AG04450 (cell line): ENCODE measurements at regions not wholly inside any gene's neighbourhood (a gene's known extent, or its start where the extent isn't known, plus 50 kb on each side); places are given as distances from the start of the nearest gene placed in this dataset.

Source experiments
- CTCF ChIA-PET: fragments of 300-600, 350-600 bp; formaldehyde crosslinking; extraction: SDS; loops from one replicate; lab custom pipeline; 2022; ENCODE audit warnings: antibody characterized with exemption, inconsistent platforms; lab: Charles Lee
- POLR2A ChIA-PET: fragments of 350-600 bp; formaldehyde crosslinking; extraction: SDS; loops from one replicate; lab custom pipeline; 2021; ENCODE audit warnings: antibody characterized with exemption, inconsistent platforms; lab: Yijun Ruan, JAX
- DNase-seq: peaks from one replicate; pipeline ENCODE4 v3.0.0-alpha.2; 2011; ENCODE audit warnings: low read depth, low spot score
- H3K27ac ChIP-seq: one replicate; pipeline ENCODE4 v1.5.1; 2012; ENCODE audit warnings: low read depth, low read length, control low read depth
- H3K27me3 ChIP-seq: one replicate; pipeline ENCODE4 v1.6.0; 2012; ENCODE audit warnings: low read length; ENCODE audit not compliant: control insufficient read depth, insufficient read depth
- H3K4me3 ChIP-seq: 2 replicates; pipeline ENCODE4 v1.5.1; 2011; ENCODE audit warnings: mild to moderate bottlenecking, low read depth, low read length, control low read depth
- H3K9me3 ChIP-seq: 2 replicates; pipeline ENCODE4 v1.5.1; 2012; ENCODE audit warnings: low read length; ENCODE audit not compliant: control insufficient read depth, insufficient read depth
- TF ChIP-seq, protein P1 (sequence below): IDR thresholded peaks from 2 replicates; pipeline ENCODE4 v1.5.1; 2011; ENCODE audit warnings: low read depth, low read length, control low read depth, inconsistent platforms

DNA sequence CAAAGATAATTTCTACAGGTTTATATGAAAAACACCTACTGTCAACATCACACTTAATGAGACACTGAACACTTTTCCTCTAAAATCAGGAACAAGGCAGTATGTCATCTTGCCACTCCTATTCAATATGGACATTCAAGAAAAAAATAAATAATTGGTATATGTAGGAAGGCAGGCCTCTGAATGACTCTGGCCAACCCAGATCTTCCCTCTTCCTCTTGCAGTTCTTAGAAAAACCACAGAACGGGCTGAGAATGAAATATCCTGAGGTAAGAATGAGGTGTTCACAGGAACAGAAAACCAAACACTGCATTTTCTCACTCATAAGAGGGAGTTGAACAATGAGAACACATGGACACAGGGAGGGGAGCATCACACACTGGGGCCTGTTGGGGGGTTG, 1207.2 kb upstream of the CITED2 start:
- CTCF ChIA-PET = no interaction called here
- POLR2A ChIA-PET = no interaction called here

DNA sequence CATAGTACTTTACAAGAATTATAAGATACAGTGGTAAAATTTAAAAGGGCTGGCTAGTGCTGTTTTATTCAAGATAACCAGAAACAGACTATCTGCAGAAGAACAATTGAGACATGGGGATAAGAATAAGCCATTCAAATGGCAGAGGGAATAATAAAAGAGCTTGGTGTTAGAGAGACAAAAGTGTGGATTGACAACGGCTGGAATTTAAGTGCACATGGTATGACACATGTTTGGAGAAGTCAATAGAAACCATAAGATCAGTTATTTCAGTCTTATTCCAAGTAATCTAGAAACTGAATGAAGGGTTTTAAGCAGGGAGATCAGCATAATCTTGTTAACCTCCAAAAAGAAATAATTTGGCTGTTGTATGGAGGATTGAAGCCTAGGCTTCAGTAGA, 1205.5 kb upstream of the CITED2 start:
- Histone ChIP-seq H3K9me3 (no peaks in the 10 kb centered on the region), H3K27ac (no peak overlapping the region), H3K27me3 (no peaks in the 10 kb centered on the region), H3K4me3 (no peak overlapping the region)
- TF ChIP-seq, protein P1, sequence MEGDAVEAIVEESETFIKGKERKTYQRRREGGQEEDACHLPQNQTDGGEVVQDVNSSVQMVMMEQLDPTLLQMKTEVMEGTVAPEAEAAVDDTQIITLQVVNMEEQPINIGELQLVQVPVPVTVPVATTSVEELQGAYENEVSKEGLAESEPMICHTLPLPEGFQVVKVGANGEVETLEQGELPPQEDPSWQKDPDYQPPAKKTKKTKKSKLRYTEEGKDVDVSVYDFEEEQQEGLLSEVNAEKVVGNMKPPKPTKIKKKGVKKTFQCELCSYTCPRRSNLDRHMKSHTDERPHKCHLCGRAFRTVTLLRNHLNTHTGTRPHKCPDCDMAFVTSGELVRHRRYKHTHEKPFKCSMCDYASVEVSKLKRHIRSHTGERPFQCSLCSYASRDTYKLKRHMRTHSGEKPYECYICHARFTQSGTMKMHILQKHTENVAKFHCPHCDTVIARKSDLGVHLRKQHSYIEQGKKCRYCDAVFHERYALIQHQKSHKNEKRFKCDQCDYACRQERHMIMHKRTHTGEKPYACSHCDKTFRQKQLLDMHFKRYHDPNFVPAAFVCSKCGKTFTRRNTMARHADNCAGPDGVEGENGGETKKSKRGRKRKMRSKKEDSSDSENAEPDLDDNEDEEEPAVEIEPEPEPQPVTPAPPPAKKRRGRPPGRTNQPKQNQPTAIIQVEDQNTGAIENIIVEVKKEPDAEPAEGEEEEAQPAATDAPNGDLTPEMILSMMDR = no peak
- ChIA-PET POLR2A (no interaction called here), CTCF (no interaction called here)
- DNase-seq = no peak

More for the DNA sequence above, 1207.2 kb upstream of the CITED2 start:
- Histone ChIP-seq H3K27ac (no peak overlapping the region), H3K4me3 (no peak overlapping the region), H3K27me3 (no peaks in the 10 kb centered on the region), H3K9me3 (no peaks in the 10 kb centered on the region)
- DNase-seq = no peak
- TF ChIP-seq, protein P1 = no peak

DNA sequence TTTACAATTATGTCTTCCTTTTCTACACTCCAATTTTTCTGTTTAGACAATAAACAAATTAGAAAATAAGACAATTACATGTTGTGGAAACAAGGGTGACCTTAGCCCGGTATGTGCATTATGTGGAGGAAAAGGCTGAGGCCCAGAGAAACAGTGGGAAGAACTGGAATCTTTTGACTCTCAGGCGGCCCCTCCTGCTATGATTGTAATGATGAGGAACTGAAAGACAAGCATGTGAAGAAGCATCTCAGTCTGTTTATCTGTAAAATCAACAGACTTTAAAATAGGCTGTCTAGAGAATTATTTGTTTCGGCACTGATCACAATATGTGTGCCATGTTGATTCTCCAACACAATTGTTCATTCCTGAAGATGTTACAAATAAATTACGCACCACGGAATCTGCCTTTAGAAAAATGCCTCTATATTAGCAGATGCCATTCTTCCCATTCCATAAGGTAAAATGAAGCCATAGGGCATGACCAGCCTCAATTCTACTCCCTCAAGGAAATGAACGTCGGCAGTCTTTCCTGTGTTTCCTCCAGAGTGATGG, 1201.6 kb upstream of the CITED2 start:
- Histone ChIP-seq H3K9me3 (no peaks in the 10 kb centered on the region), H3K27me3 (no peaks in the 10 kb centered on the region), H3K4me3 (no peak overlapping the region), H3K27ac (no peak overlapping the region)
- DNase-seq = no peak
- POLR2A ChIA-PET = no interaction called here
- TF ChIP-seq, protein P1 = no peak
- CTCF ChIA-PET = no interaction called here

DNA sequence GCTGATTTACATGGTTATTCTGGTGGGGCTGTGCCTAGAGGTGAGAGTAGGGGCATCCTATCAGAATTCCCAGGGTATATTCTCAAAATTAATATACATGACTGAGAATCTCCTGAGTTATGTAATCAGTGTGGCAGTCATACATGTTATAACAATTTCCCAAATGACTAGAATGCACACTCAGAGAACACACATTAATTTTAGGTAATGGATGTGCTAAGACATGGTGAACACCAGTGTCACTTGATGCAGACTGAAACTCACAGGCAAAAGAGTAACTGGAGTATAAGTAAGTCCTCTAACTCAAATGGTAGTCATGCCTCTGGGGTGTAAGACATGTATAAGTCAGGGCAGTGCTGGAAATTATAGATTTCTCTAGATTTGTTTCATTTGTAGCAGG, 1198.4 kb upstream of the CITED2 start:
- TF ChIP-seq, protein P1 = no peak
- ChIA-PET CTCF (no interaction called here), POLR2A (no interaction called here)
- Histone ChIP-seq H3K9me3 (no peaks in the 10 kb centered on the region; the same call in 1 of the 2 replicates), H3K27me3 (no peaks in the 10 kb centered on the region), H3K4me3 (no peak overlapping the region), H3K27ac (peak overlapping the region; percentile 73)
- no peak for DNase-seq

DNA sequence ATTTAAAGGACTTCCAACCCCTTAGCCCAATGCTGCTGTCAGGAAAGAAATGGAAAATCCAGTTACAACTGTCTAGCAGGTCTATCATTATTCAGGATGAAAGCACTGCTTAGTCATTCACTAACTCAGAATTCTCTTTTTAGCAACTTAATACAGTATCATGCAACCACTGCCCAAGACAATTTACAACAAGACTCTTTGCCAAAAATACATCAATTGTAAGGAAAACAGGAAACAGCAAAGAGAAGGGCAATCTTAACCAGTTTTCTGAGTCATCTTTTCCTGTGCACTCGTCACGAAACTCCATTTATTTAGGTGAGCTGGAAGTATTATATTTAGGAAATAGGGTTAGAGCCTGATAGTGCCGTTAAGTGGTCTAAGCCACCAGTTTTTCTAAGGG, 1197.7 kb upstream of the CITED2 start:
- ChIA-PET CTCF (no interaction called here), POLR2A (no interaction called here)
- Histone ChIP-seq H3K27me3 (no peaks in the 10 kb centered on the region), H3K27ac (peak overlapping the region; percentile 73), H3K4me3 (no peak overlapping the region), H3K9me3 (no peaks in the 10 kb centered on the region; the same call in 1 of the 2 replicates)
- TF ChIP-seq, protein P1 = no peak
- peak; percentile 73 for DNase-seq
